H9 (cell line): ENCODE measurements at regions not wholly inside any gene's neighbourhood (a gene's known extent, or its start where the extent isn't known, plus 50 kb on each side); places are given as distances from the start of the nearest gene placed in this dataset.

Source experiments
- DNase-seq: peaks from one replicate; pipeline ENCODE4 v3.0.0-alpha.2; 2017
- H2AFZ ChIP-seq: one replicate; pipeline ENCODE4 v1.6.1; 2013; ENCODE audit warnings: mild to moderate bottlenecking, low read length, control low read depth, moderate library complexity
- H2AK5ac ChIP-seq: 2 replicates; pipeline ENCODE4 v1.6.1; 2013; ENCODE audit warnings: low read length, control low read depth, mixed read lengths; ENCODE audit not compliant: insufficient read length
- H2BK120ac ChIP-seq: one replicate; pipeline ENCODE4 v1.6.1; 2013; ENCODE audit warnings: low read depth, mild to moderate bottlenecking, low read length, control low read depth, inconsistent platforms; ENCODE audit not compliant: poor library complexity, severe bottlenecking
- H2BK12ac ChIP-seq: 2 replicates; pipeline ENCODE4 v1.6.1; 2013; ENCODE audit warnings: low read length, control low read depth, mixed read lengths, low read depth; ENCODE audit not compliant: insufficient read length
- H2BK15ac ChIP-seq: 2 replicates; pipeline ENCODE4 v1.6.1; 2013; ENCODE audit warnings: low read depth, low read length, control low read depth
- H2BK20ac ChIP-seq: one replicate; pipeline ENCODE4 v1.6.1; 2013; ENCODE audit warnings: low read depth, mild to moderate bottlenecking, low read length, control low read depth, inconsistent platforms; ENCODE audit not compliant: poor library complexity, severe bottlenecking
- H2BK5ac ChIP-seq: 2 replicates; pipeline ENCODE4 v1.6.1; 2013; ENCODE audit warnings: low read length, control low read depth, mixed read lengths; ENCODE audit not compliant: insufficient read length
- H3K14ac ChIP-seq: 2 replicates; pipeline ENCODE4 v1.6.1; 2013; ENCODE audit warnings: low read length, control low read depth; ENCODE audit not compliant: insufficient read depth
- H3K18ac ChIP-seq: 2 replicates; pipeline ENCODE4 v1.6.1; 2013; ENCODE audit warnings: low read depth, mild to moderate bottlenecking, mixed read lengths, low read length, control low read depth; ENCODE audit not compliant: insufficient read length
- H3K23ac ChIP-seq: 2 replicates; pipeline ENCODE4 v1.6.1; 2013; ENCODE audit warnings: low read length, control low read depth, mixed read lengths, low read depth; ENCODE audit not compliant: insufficient read length
- H3K23me2 ChIP-seq: 2 replicates; pipeline ENCODE4 v1.6.1; 2013; ENCODE audit warnings: low read depth, mild to moderate bottlenecking, mixed read lengths, low read length, control low read depth; ENCODE audit not compliant: insufficient read length, poor library complexity, severe bottlenecking
- H3K27ac ChIP-seq: 2 replicates; pipeline ENCODE4 v1.5.1; 2013; ENCODE audit warnings: low read length, control low read depth, mixed read lengths, low read depth; ENCODE audit not compliant: insufficient read length
- H3K27me3 ChIP-seq: 2 replicates; pipeline ENCODE4 v1.6.1; 2013; ENCODE audit warnings: low read length, control low read depth, inconsistent platforms; ENCODE audit not compliant: insufficient read depth
- H3K4ac ChIP-seq: 2 replicates; pipeline ENCODE4 v1.6.1; 2013; ENCODE audit warnings: low read depth, mild to moderate bottlenecking, control low read depth, inconsistent platforms, low read length, moderate library complexity
- H3K4me1 ChIP-seq: 2 replicates; pipeline ENCODE4 v1.6.1; 2013; ENCODE audit warnings: low read length, control low read depth, inconsistent platforms; ENCODE audit not compliant: insufficient read depth
- H3K4me2 ChIP-seq: 2 replicates; pipeline ENCODE4 v1.6.1; 2013; ENCODE audit warnings: low read length, control low read depth, mixed read lengths; ENCODE audit not compliant: insufficient read length, insufficient read depth
- H3K56ac ChIP-seq: 2 replicates; pipeline ENCODE4 v1.6.1; 2013; ENCODE audit warnings: low read depth, mild to moderate bottlenecking, mixed read lengths, low read length, control low read depth; ENCODE audit not compliant: insufficient read length
- H3K79me1 ChIP-seq: 2 replicates; pipeline ENCODE4 v1.6.1; 2013; ENCODE audit warnings: low read depth, mild to moderate bottlenecking, moderate library complexity, low read length, control low read depth, inconsistent platforms; ENCODE audit not compliant: insufficient read depth, poor library complexity, severe bottlenecking
- H3K79me2 ChIP-seq: 2 replicates; pipeline ENCODE4 v1.6.1; 2013; ENCODE audit warnings: low read length, control low read depth, inconsistent platforms; ENCODE audit not compliant: insufficient read depth
- H3K9ac ChIP-seq: 2 replicates; pipeline ENCODE4 v1.6.1; 2013; ENCODE audit warnings: low read length, control low read depth, mixed read lengths; ENCODE audit not compliant: insufficient read length; ENCODE audit errors: extremely low read depth
- H3K9me3 ChIP-seq: one replicate; pipeline ENCODE4 v1.6.1; 2013; ENCODE audit warnings: low read depth, low read length, inconsistent platforms; ENCODE audit not compliant: control insufficient read depth
- H3T11ph ChIP-seq: one replicate; pipeline ENCODE4 v1.6.1; 2013; ENCODE audit warnings: mild to moderate bottlenecking, low read length, control low read depth, inconsistent platforms
- H4K20me1 ChIP-seq: one replicate; pipeline ENCODE4 v1.6.1; 2013; ENCODE audit not compliant: control insufficient read depth, insufficient read length, insufficient read depth
- H4K5ac ChIP-seq: 2 replicates; pipeline ENCODE4 v1.6.1; 2013; ENCODE audit warnings: low read depth, mild to moderate bottlenecking, mixed read lengths, low read length, control low read depth; ENCODE audit not compliant: insufficient read length
- H4K8ac ChIP-seq: replicated peaks from 2 replicates; pipeline ENCODE4 v1.6.1; 2013; ENCODE audit warnings: low read length, control low read depth, mixed read lengths, low read depth; ENCODE audit not compliant: insufficient read length
- H4K91ac ChIP-seq: 2 replicates; pipeline ENCODE4 v1.6.1; 2013; ENCODE audit warnings: low read depth, mild to moderate bottlenecking, moderate library complexity, mixed read lengths, low read length, control low read depth; ENCODE audit not compliant: insufficient read length
- H3K27ac Mint-ChIP-seq, 3 experiments: 2 replicates in 2 of 3; 3 replicates in 1 of 3; pipeline ENCODE4 v1.8.0; 2020 to 2021; ENCODE audit warnings: mixed read lengths in 3 of 3, mild to moderate bottlenecking in 1 of 3, moderate library complexity in 1 of 3
- H3K27me3 Mint-ChIP-seq: 2 replicates; pipeline ENCODE4 v1.8.0; 2021; ENCODE audit warnings: low read depth, mild to moderate bottlenecking, moderate library complexity, mixed read lengths
- H3K36me3 Mint-ChIP-seq, 3 experiments: 2 replicates in 2 of 3; 3 replicates in 1 of 3; pipeline ENCODE4 v1.8.0; 2020 to 2021; ENCODE audit warnings: low read depth in 3 of 3, mixed read lengths in 3 of 3; ENCODE audit not compliant: insufficient read depth in 1 of 3
- H3K4me1 Mint-ChIP-seq, 2 experiments: 2 replicates each; pipeline ENCODE4 v1.8.0; 2020; ENCODE audit warnings: mixed read lengths in 2 of 2
- H3K4me3 Mint-ChIP-seq, 2 experiments: 2 replicates in 1 of 2; 3 replicates in 1 of 2; pipeline ENCODE4 v1.8.0; 2020 to 2021; ENCODE audit warnings: mild to moderate bottlenecking in 2 of 2, mixed read lengths in 2 of 2, moderate library complexity in 1 of 2
- H3K9me3 Mint-ChIP-seq, 2 experiments: 2 replicates in 1 of 2; 3 replicates in 1 of 2; pipeline ENCODE4 v1.8.0; 2020; ENCODE audit warnings: mild to moderate bottlenecking in 2 of 2, mixed read lengths in 2 of 2, moderate library complexity in 1 of 2
- WGBS: extraction: QIAGEN DNeasy Blood & Tissue Kit; methylation state at CpG from one replicate; pipeline ENCODE4 v1.1.7; 2013; ENCODE audit warnings: missing lambda C conversion rate, low lambda C conversion rate, mixed read lengths; ENCODE audit not compliant: insufficient read length; ENCODE audit errors: extremely low coverage; 5-methylcytosine and 5-hydroxymethylcytosine counted together
- TF ChIP-seq, protein P1 (sequence below): fragments of 200-600 bp; sonication (generic); conservative IDR thresholded peaks from 3 replicates; pipeline ENCODE4 v1.8.0; 2021; ENCODE audit warnings: antibody characterized with exemption, mild to moderate bottlenecking

DNA sequence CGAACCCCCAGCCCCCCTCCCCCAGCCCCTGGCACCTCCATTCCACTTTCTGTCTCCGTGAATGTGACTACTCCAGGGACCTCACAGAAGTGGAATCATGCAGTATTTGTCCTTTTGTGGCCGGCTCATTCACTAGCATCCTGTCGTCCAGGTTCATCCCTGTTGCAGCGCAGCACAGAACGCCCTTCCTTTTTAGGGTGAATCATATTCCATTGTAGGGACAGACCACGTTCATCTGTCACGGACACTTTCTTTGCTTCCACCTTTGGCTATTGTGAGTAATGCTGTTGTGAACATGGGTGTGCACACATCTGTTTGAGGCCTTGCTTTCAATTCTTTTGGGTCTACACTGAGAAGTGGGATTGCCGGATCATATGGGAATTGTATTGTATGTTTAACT is 148.9 kb upstream of the IQSEC1 start:
- H3T11ph ChIP-seq: no peak overlapping the region
- no peak overlapping the region for H2BK5ac ChIP-seq
- no peak overlapping the region for H4K91ac ChIP-seq
- TF ChIP-seq, protein P1, sequence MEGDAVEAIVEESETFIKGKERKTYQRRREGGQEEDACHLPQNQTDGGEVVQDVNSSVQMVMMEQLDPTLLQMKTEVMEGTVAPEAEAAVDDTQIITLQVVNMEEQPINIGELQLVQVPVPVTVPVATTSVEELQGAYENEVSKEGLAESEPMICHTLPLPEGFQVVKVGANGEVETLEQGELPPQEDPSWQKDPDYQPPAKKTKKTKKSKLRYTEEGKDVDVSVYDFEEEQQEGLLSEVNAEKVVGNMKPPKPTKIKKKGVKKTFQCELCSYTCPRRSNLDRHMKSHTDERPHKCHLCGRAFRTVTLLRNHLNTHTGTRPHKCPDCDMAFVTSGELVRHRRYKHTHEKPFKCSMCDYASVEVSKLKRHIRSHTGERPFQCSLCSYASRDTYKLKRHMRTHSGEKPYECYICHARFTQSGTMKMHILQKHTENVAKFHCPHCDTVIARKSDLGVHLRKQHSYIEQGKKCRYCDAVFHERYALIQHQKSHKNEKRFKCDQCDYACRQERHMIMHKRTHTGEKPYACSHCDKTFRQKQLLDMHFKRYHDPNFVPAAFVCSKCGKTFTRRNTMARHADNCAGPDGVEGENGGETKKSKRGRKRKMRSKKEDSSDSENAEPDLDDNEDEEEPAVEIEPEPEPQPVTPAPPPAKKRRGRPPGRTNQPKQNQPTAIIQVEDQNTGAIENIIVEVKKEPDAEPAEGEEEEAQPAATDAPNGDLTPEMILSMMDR: no peak
- H3K4me1 ChIP-seq: no peaks in the 10 kb centered on the region
- Mint-ChIP-seq H3K9me3 (no peaks in the 10 kb centered on the region), H3K36me3 (no peaks in the 10 kb centered on the region), H3K4me1 (peaks cover 8 to 14% of the 10 kb centered on the region in 2 experiments), H3K27ac (no peak overlapping the region), H3K4me3 (no peak overlapping the region), H3K27me3 (no peaks in the 10 kb centered on the region; the same call in 1 of the 2 replicates)
- H2BK12ac ChIP-seq: no peak overlapping the region
- no peaks in the 10 kb centered on the region for H4K20me1 ChIP-seq
- WGBS: no CpG with 5 or more reads among the region's 9 CpGs
- no peak overlapping the region for H2BK120ac ChIP-seq
- H2BK15ac ChIP-seq: no peak overlapping the region
- no peak overlapping the region for H4K8ac ChIP-seq
- no peak overlapping the region for H3K4me2 ChIP-seq
- no peaks in the 10 kb centered on the region for H3K79me1 ChIP-seq
- no peak overlapping the region for H4K5ac ChIP-seq
- no peak for DNase-seq
- H3K56ac ChIP-seq: no peak overlapping the region
- no peak overlapping the region for H3K23ac ChIP-seq
- H3K27me3 ChIP-seq: no peaks in the 10 kb centered on the region
- H2BK20ac ChIP-seq: no peak overlapping the region
- H3K27ac ChIP-seq: no peak overlapping the region
- H3K79me2 ChIP-seq: no peaks in the 10 kb centered on the region
- no peak overlapping the region for H2AFZ ChIP-seq
- no peak overlapping the region for H2AK5ac ChIP-seq
- no peaks in the 10 kb centered on the region for H3K9me3 ChIP-seq
- no peak overlapping the region for H3K18ac ChIP-seq
- H3K23me2 ChIP-seq: no peaks in the 10 kb centered on the region
- H3K9ac ChIP-seq: no peak overlapping the region
- H3K4ac ChIP-seq: no peak overlapping the region
- H3K14ac ChIP-seq: no peak overlapping the region
